ENCODE measurements at regions not wholly inside any gene's neighbourhood (a gene's known extent, or its start where the extent isn't known, plus 50 kb on each side); places are given as distances from the start of the nearest gene placed in this dataset.
A peak's percentile ranks its signal among the peaks of the same experiment; 100 is the strongest.

- TF ChIP-seq, protein P1, sequence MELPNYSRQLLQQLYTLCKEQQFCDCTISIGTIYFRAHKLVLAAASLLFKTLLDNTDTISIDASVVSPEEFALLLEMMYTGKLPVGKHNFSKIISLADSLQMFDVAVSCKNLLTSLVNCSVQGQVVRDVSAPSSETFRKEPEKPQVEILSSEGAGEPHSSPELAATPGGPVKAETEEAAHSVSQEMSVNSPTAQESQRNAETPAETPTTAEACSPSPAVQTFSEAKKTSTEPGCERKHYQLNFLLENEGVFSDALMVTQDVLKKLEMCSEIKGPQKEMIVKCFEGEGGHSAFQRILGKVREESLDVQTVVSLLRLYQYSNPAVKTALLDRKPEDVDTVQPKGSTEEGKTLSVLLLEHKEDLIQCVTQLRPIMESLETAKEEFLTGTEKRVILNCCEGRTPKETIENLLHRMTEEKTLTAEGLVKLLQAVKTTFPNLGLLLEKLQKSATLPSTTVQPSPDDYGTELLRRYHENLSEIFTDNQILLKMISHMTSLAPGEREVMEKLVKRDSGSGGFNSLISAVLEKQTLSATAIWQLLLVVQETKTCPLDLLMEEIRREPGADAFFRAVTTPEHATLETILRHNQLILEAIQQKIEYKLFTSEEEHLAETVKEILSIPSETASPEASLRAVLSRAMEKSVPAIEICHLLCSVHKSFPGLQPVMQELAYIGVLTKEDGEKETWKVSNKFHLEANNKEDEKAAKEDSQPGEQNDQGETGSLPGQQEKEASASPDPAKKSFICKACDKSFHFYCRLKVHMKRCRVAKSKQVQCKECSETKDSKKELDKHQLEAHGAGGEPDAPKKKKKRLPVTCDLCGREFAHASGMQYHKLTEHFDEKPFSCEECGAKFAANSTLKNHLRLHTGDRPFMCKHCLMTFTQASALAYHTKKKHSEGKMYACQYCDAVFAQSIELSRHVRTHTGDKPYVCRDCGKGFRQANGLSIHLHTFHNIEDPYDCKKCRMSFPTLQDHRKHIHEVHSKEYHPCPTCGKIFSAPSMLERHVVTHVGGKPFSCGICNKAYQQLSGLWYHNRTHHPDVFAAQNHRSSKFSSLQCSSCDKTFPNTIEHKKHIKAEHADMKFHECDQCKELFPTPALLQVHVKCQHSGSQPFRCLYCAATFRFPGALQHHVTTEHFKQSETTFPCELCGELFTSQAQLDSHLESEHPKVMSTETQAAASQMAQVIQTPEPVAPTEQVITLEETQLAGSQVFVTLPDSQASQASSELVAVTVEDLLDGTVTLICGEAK (IDR thresholded peaks at IDR 0.05) = no peak
- TF ChIP-seq, protein P1 (CRISPR knock-in tag; IDR thresholded peaks at IDR 0.05) = no peak
- TF ChIP-seq SMARCA4 (IDR thresholded peaks at IDR 0.05) = peak; percentile 53; the same call in 1 of the 2 replicates
- TF ChIP-seq ARID1B (IDR thresholded peaks at IDR 0.05) = peak; percentile 57
- TF ChIP-seq ESRRA (IDR thresholded peaks at IDR 0.05; ENCODE audit: borderline replicate concordance, low read depth) = no peak
- peak; percentile 46; the same call in 1 of the 2 replicates for TF ChIP-seq TEAD4 (IDR thresholded peaks at IDR 0.05; ENCODE audit: low read length)
- no peak for TF ChIP-seq TEAD4 (CRISPR knock-in tag; IDR thresholded peaks at IDR 0.05; ENCODE audit: borderline replicate concordance)
- TF ChIP-seq TEAD1 (CRISPR knock-in tag; IDR thresholded peaks at IDR 0.05) = peak in 1 of 2 experiments; percentile 94; a peak in 2 of 4 replicates
- peak; percentile 41; the same call in 1 of the 2 replicates for TF ChIP-seq ZNF75A (CRISPR knock-in tag; IDR thresholded peaks at IDR 0.05)
- no peak for TF ChIP-seq FOXK1 (CRISPR knock-in tag; IDR thresholded peaks at IDR 0.05; ENCODE audit: borderline replicate concordance)
- peak; percentile 94 for TF ChIP-seq JUND (IDR thresholded peaks at IDR 0.05; ENCODE audit: borderline replicate concordance, low read depth, low read length)
- TF ChIP-seq JUND (tag; IDR thresholded peaks at IDR 0.05; ENCODE audit: borderline replicate concordance, low read depth, low read length) = peak; percentile 95; the same call in 2 of the 3 replicates
- no peak for TF ChIP-seq KDM5B (IDR thresholded peaks at IDR 0.05; ENCODE audit: insufficient replicate concordance, low read depth, low read length)
- TF ChIP-seq, protein P2, sequence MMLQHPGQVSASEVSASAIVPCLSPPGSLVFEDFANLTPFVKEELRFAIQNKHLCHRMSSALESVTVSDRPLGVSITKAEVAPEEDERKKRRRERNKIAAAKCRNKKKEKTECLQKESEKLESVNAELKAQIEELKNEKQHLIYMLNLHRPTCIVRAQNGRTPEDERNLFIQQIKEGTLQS (IDR thresholded peaks at IDR 0.05) = peak; percentile 83
- TF ChIP-seq, protein P2 (CRISPR knock-in tag; conservative IDR thresholded peaks at IDR 0.05) = no peak
- TF ChIP-seq DPF2 (IDR thresholded peaks at IDR 0.05) = peak; percentile 62
- no peak for TF ChIP-seq IFI16 (CRISPR knock-in tag; IDR thresholded peaks at IDR 0.05)
- TF ChIP-seq JUN (IDR thresholded peaks at IDR 0.05; ENCODE audit: borderline replicate concordance, low read depth, low read length) = peak; percentile 44; the same call in 1 of the 2 replicates
- no peak for TF ChIP-seq JUN (CRISPR knock-in tag; IDR thresholded peaks at IDR 0.05; ENCODE audit: borderline replicate concordance)
- TF ChIP-seq KAT8 (IDR thresholded peaks at IDR 0.05; ENCODE audit: low read depth) = no peak
- peak; percentile 66; the same call in 1 of the 2 replicates for TF ChIP-seq ATF7 (IDR thresholded peaks at IDR 0.05)
Measured at GRCh38 chr21:15293240-15293639, 228.4 kb upstream of the NRIP1 start (continued).
